ENCODE measurements at regions not wholly inside any gene's neighbourhood (a gene's known extent, or its start where the extent isn't known, plus 50 kb on each side); places are given as distances from the start of the nearest gene placed in this dataset.

- TF ChIP-seq, protein P1, sequence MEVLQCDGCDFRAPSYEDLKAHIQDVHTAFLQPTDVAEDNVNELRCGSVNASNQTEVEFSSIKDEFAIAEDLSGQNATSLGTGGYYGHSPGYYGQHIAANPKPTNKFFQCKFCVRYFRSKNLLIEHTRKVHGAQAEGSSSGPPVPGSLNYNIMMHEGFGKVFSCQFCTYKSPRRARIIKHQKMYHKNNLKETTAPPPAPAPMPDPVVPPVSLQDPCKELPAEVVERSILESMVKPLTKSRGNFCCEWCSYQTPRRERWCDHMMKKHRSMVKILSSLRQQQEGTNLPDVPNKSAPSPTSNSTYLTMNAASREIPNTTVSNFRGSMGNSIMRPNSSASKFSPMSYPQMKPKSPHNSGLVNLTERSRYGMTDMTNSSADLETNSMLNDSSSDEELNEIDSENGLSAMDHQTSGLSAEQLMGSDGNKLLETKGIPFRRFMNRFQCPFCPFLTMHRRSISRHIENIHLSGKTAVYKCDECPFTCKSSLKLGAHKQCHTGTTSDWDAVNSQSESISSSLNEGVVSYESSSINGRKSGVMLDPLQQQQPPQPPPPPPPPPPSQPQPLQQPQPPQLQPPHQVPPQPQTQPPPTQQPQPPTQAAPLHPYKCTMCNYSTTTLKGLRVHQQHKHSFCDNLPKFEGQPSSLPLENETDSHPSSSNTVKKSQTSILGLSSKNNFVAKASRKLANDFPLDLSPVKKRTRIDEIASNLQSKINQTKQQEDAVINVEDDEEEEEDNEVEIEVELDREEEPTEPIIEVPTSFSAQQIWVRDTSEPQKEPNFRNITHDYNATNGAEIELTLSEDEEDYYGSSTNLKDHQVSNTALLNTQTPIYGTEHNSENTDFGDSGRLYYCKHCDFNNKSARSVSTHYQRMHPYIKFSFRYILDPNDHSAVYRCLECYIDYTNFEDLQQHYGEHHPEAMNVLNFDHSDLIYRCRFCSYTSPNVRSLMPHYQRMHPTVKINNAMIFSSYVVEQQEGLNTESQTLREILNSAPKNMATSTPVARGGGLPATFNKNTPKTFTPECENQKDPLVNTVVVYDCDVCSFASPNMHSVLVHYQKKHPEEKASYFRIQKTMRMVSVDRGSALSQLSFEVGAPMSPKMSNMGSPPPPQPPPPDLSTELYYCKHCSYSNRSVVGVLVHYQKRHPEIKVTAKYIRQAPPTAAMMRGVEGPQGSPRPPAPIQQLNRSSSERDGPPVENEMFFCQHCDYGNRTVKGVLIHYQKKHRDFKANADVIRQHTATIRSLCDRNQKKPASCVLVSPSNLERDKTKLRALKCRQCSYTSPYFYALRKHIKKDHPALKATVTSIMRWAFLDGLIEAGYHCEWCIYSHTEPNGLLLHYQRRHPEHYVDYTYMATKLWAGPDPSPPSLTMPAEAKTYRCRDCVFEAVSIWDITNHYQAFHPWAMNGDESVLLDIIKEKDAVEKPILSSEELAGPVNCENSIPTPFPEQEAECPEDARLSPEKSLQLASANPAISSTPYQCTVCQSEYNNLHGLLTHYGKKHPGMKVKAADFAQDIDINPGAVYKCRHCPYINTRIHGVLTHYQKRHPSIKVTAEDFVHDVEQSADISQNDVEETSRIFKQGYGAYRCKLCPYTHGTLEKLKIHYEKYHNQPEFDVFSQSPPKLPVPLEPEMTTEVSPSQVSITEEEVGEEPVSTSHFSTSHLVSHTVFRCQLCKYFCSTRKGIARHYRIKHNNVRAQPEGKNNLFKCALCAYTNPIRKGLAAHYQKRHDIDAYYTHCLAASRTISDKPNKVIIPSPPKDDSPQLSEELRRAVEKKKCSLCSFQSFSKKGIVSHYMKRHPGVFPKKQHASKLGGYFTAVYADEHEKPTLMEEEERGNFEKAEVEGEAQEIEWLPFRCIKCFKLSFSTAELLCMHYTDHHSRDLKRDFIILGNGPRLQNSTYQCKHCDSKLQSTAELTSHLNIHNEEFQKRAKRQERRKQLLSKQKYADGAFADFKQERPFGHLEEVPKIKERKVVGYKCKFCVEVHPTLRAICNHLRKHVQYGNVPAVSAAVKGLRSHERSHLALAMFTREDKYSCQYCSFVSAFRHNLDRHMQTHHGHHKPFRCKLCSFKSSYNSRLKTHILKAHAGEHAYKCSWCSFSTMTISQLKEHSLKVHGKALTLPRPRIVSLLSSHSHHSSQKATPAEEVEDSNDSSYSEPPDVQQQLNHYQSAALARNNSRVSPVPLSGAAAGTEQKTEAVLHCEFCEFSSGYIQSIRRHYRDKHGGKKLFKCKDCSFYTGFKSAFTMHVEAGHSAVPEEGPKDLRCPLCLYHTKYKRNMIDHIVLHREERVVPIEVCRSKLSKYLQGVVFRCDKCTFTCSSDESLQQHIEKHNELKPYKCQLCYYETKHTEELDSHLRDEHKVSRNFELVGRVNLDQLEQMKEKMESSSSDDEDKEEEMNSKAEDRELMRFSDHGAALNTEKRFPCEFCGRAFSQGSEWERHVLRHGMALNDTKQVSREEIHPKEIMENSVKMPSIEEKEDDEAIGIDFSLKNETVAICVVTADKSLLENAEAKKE (CRISPR knock-in tag; IDR thresholded peaks at IDR 0.05) = no peak
- TF ChIP-seq STAT1 (IDR thresholded peaks at IDR 0.05; ENCODE audit: unreplicated experiment) (no peak), CTCF (conservative IDR thresholded peaks at IDR 0.05; ENCODE audit: low read depth in 2 of 2) (no peak), JUNB (IDR thresholded peaks at IDR 0.05; ENCODE audit: unreplicated experiment) (no peak)
Measured at GRCh38 chr3:10707400-10708215, 108.4 kb upstream of the SLC6A11 start (continued).

- Histone ChIP-seq H3K4me2 (peak overlapping the region; percentile 84), H3K4me1 (ENCODE audit: insufficient read depth) (no peaks in the 10 kb centered on the region), H2AFZ (peak overlapping the region; percentile 91), H3F3A (replicated peaks; ENCODE audit: low read depth) (no peaks in the 10 kb centered on the region), H3K79me2 (replicated peaks; ENCODE audit: insufficient read depth) (no peaks in the 10 kb centered on the region), H3K27me3 (ENCODE audit: insufficient read depth) (peaks cover 48% of the 10 kb centered on the region), H3K4me3 (peak overlapping the region; percentile 61), H3K9me2 (ENCODE audit: insufficient read depth) (no peaks in the 10 kb centered on the region), H3K27ac (ENCODE audit: low read depth) (no peak overlapping the region), H3K36me3 (ENCODE audit: insufficient read depth) (no peaks in the 10 kb centered on the region), H4K20me1 (replicated peaks; ENCODE audit: insufficient read depth) (no peaks in the 10 kb centered on the region; the same call in 1 of the 2 replicates)
- Mint-ChIP-seq H3K4me1 (peaks cover 16% of the 10 kb centered on the region), H3K36me3 (ENCODE audit: low read depth) (no peaks in the 10 kb centered on the region; the same call in 2 of the 3 replicates), H3K27me3 (ENCODE audit: insufficient read depth, low read depth, poor library complexity) (peaks cover 40% of the 10 kb centered on the region), H3K27ac (no peak overlapping the region), H3K4me3 (peak overlapping the region; percentile 62; the same call in 2 of the 3 replicates), H3K9me3 (peaks cover 4% of the 10 kb centered on the region; the same call in 2 of the 3 replicates)
- DNase-seq (ENCODE audit: low spot score) = peak; percentile 28
- peak; percentile 25 for ATAC-seq
- TF ChIP-seq EZH2 (IDR thresholded peaks at IDR 0.05; ENCODE audit: low read depth, unreplicated experiment) = no peak
- no peak for TF ChIP-seq CREB1 (CRISPR knock-in tag; IDR thresholded peaks at IDR 0.05; ENCODE audit: low read depth)
- no peak for TF ChIP-seq POLR2AphosphoS5 (IDR thresholded peaks at IDR 0.05; ENCODE audit: low read depth)
- no peak for TF ChIP-seq STAT1 (IDR thresholded peaks at IDR 0.05; ENCODE audit: unreplicated experiment)
- TF ChIP-seq, protein P2, sequence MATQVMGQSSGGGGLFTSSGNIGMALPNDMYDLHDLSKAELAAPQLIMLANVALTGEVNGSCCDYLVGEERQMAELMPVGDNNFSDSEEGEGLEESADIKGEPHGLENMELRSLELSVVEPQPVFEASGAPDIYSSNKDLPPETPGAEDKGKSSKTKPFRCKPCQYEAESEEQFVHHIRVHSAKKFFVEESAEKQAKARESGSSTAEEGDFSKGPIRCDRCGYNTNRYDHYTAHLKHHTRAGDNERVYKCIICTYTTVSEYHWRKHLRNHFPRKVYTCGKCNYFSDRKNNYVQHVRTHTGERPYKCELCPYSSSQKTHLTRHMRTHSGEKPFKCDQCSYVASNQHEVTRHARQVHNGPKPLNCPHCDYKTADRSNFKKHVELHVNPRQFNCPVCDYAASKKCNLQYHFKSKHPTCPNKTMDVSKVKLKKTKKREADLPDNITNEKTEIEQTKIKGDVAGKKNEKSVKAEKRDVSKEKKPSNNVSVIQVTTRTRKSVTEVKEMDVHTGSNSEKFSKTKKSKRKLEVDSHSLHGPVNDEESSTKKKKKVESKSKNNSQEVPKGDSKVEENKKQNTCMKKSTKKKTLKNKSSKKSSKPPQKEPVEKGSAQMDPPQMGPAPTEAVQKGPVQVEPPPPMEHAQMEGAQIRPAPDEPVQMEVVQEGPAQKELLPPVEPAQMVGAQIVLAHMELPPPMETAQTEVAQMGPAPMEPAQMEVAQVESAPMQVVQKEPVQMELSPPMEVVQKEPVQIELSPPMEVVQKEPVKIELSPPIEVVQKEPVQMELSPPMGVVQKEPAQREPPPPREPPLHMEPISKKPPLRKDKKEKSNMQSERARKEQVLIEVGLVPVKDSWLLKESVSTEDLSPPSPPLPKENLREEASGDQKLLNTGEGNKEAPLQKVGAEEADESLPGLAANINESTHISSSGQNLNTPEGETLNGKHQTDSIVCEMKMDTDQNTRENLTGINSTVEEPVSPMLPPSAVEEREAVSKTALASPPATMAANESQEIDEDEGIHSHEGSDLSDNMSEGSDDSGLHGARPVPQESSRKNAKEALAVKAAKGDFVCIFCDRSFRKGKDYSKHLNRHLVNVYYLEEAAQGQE (IDR thresholded peaks at IDR 0.05; ENCODE audit: unreplicated experiment) = no peak
- no peak for TF ChIP-seq ZNF114 (CRISPR knock-in tag; IDR thresholded peaks at IDR 0.05)
- TF ChIP-seq, protein P3, sequence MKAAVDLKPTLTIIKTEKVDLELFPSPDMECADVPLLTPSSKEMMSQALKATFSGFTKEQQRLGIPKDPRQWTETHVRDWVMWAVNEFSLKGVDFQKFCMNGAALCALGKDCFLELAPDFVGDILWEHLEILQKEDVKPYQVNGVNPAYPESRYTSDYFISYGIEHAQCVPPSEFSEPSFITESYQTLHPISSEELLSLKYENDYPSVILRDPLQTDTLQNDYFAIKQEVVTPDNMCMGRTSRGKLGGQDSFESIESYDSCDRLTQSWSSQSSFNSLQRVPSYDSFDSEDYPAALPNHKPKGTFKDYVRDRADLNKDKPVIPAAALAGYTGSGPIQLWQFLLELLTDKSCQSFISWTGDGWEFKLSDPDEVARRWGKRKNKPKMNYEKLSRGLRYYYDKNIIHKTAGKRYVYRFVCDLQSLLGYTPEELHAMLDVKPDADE (IDR thresholded peaks at IDR 0.05) = no peak
- no peak for TF ChIP-seq JUNB (IDR thresholded peaks at IDR 0.05; ENCODE audit: unreplicated experiment)
Measured at GRCh38 chr3:10708216-10708893, 107.7 kb upstream of the SLC6A11 start.
